ENCODE measurements at regions not wholly inside any gene's neighbourhood (a gene's known extent, or its start where the extent isn't known, plus 50 kb on each side); places are given as distances from the start of the nearest gene placed in this dataset.

GRCh38 chr15:62362144-62362543 is 197.1 kb upstream of the C2CD4B start:
- no peaks in the 10 kb centered on the region for H3K9me3 Mint-ChIP-seq
- H3K4me3 Mint-ChIP-seq: no peak overlapping the region
- ChIA-PET POLR2A (no interaction called here), CTCF (no interaction called here)
- H3K27ac Mint-ChIP-seq: no peak overlapping the region
- H3K36me3 Mint-ChIP-seq: no peaks in the 10 kb centered on the region
- ATAC-seq (no peak), DNase-seq (ENCODE audit: low spot score) (no peak)
- no peaks in the 10 kb centered on the region for H3K4me1 Mint-ChIP-seq
- TF ChIP-seq EMX1 (CRISPR knock-in tag; IDR thresholded peaks at IDR 0.05) (no peak), GTF2I (CRISPR knock-in tag; conservative IDR thresholded peaks at IDR 0.05) (no peak), TCF7 (CRISPR knock-in tag; IDR thresholded peaks at IDR 0.05; ENCODE audit: low read depth) (no peak), ATF3 (CRISPR knock-in tag; conservative IDR thresholded peaks at IDR 0.05) (no peak), ZNF263 (CRISPR knock-in tag; IDR thresholded peaks at IDR 0.05; ENCODE audit: low read depth) (no peak), CTCF (IDR thresholded peaks at IDR 0.05) (no peak), ZNF423 (CRISPR knock-in tag; IDR thresholded peaks at IDR 0.05) (no peak), ZNF219 (CRISPR knock-in tag; IDR thresholded peaks at IDR 0.05; ENCODE audit: borderline replicate concordance) (no peak), OVOL2 (CRISPR knock-in tag; IDR thresholded peaks at IDR 0.05; ENCODE audit: borderline replicate concordance) (no peak), NR1H2 (CRISPR knock-in tag; IDR thresholded peaks at IDR 0.05) (no peak), MYBL2 (CRISPR knock-in tag; IDR thresholded peaks at IDR 0.05) (no peak)
- TF ChIP-seq, protein P1, sequence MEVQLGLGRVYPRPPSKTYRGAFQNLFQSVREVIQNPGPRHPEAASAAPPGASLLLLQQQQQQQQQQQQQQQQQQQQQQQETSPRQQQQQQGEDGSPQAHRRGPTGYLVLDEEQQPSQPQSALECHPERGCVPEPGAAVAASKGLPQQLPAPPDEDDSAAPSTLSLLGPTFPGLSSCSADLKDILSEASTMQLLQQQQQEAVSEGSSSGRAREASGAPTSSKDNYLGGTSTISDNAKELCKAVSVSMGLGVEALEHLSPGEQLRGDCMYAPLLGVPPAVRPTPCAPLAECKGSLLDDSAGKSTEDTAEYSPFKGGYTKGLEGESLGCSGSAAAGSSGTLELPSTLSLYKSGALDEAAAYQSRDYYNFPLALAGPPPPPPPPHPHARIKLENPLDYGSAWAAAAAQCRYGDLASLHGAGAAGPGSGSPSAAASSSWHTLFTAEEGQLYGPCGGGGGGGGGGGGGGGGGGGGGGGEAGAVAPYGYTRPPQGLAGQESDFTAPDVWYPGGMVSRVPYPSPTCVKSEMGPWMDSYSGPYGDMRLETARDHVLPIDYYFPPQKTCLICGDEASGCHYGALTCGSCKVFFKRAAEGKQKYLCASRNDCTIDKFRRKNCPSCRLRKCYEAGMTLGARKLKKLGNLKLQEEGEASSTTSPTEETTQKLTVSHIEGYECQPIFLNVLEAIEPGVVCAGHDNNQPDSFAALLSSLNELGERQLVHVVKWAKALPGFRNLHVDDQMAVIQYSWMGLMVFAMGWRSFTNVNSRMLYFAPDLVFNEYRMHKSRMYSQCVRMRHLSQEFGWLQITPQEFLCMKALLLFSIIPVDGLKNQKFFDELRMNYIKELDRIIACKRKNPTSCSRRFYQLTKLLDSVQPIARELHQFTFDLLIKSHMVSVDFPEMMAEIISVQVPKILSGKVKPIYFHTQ (CRISPR knock-in tag; IDR thresholded peaks at IDR 0.05): no peak
- TF ChIP-seq, protein P2, sequence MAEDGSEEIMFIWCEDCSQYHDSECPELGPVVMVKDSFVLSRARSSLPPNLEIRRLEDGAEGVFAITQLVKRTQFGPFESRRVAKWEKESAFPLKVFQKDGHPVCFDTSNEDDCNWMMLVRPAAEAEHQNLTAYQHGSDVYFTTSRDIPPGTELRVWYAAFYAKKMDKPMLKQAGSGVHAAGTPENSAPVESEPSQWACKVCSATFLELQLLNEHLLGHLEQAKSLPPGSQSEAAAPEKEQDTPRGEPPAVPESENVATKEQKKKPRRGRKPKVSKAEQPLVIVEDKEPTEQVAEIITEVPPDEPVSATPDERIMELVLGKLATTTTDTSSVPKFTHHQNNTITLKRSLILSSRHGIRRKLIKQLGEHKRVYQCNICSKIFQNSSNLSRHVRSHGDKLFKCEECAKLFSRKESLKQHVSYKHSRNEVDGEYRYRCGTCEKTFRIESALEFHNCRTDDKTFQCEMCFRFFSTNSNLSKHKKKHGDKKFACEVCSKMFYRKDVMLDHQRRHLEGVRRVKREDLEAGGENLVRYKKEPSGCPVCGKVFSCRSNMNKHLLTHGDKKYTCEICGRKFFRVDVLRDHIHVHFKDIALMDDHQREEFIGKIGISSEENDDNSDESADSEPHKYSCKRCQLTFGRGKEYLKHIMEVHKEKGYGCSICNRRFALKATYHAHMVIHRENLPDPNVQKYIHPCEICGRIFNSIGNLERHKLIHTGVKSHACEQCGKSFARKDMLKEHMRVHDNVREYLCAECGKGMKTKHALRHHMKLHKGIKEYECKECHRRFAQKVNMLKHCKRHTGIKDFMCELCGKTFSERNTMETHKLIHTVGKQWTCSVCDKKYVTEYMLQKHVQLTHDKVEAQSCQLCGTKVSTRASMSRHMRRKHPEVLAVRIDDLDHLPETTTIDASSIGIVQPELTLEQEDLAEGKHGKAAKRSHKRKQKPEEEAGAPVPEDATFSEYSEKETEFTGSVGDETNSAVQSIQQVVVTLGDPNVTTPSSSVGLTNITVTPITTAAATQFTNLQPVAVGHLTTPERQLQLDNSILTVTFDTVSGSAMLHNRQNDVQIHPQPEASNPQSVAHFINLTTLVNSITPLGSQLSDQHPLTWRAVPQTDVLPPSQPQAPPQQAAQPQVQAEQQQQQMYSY (CRISPR knock-in tag; IDR thresholded peaks at IDR 0.05): no peak
- TF ChIP-seq, protein P3, sequence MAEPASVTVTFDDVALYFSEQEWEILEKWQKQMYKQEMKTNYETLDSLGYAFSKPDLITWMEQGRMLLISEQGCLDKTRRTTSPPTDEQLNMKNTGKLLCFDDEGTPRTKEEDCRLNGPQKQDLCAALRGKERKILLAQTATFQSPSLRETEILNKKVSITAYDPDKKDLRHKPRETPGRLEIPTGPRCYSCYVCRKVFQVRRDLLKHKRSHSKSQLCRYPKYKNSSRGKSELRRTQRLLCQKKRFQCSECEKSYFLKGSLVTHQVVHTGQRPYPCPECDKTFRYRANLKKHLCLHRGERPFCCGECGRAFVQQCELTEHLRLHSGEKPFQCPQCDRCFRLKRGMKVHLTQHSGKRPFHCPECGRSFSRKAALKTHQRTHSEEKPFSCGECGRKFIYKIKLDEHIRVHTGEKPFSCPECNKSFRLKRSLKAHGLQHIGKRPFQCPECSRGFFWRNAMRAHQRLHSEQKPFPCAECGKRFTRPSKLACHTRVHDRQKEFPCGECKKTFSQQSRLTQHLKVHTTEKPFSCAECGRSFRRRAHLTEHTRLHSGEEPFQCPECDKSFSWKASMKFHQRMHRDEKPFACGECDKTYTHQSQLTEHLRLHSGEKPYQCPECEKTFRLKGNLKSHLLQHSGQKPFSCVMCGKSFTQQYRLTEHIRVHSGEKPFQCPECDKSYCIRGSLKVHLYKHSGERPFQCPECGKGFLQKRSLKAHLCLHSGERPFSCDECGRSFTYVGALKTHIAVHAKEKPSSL (CRISPR knock-in tag; conservative IDR thresholded peaks at IDR 0.05): no peak
- H3K27me3 Mint-ChIP-seq (ENCODE audit: low read depth): no peaks in the 10 kb centered on the region; the same call in 1 of the 2 replicates

- ChIA-PET CTCF (interaction anchor here (0.7 kb wide), 1 partner anchor 319 kb away, joined by 3 read pairs; no protein-coding TSS in a partner anchor), POLR2A (no interaction called here)
- no peak for TF ChIP-seq ELF4 (CRISPR knock-in tag; IDR thresholded peaks at IDR 0.05; ENCODE audit: low read depth)
- no peak for TF ChIP-seq ZNF232 (CRISPR knock-in tag; IDR thresholded peaks at IDR 0.05)
- no peak for TF ChIP-seq TEAD4 (CRISPR knock-in tag; IDR thresholded peaks at IDR 0.05)
- TF ChIP-seq IRF2 (CRISPR knock-in tag; IDR thresholded peaks at IDR 0.05; ENCODE audit: borderline replicate concordance, low read depth): no peak
- TF ChIP-seq FOXP4 (CRISPR knock-in tag; IDR thresholded peaks at IDR 0.05): no peak
- TF ChIP-seq, protein P4, sequence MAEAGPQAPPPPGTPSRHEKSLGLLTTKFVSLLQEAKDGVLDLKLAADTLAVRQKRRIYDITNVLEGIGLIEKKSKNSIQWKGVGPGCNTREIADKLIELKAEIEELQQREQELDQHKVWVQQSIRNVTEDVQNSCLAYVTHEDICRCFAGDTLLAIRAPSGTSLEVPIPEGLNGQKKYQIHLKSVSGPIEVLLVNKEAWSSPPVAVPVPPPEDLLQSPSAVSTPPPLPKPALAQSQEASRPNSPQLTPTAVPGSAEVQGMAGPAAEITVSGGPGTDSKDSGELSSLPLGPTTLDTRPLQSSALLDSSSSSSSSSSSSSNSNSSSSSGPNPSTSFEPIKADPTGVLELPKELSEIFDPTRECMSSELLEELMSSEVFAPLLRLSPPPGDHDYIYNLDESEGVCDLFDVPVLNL (CRISPR knock-in tag; IDR thresholded peaks at IDR 0.05; ENCODE audit: borderline replicate concordance, low read depth): no peak
- Mint-ChIP-seq H3K4me3 (no peak overlapping the region), H3K4me1 (no peaks in the 10 kb centered on the region), H3K27me3 (ENCODE audit: low read depth) (no peaks in the 10 kb centered on the region; the same call in 1 of the 2 replicates), H3K9me3 (no peaks in the 10 kb centered on the region), H3K36me3 (no peaks in the 10 kb centered on the region), H3K27ac (no peak overlapping the region)
- ATAC-seq: no peak
- DNase-seq (ENCODE audit: low spot score): no peak
Observed at GRCh38 chr15:62362608-62363007, 197.5 kb upstream of the C2CD4B start.
